GM18861 (cell line): ENCODE measurements at regions not wholly inside any gene's neighbourhood (a gene's known extent, or its start where the extent isn't known, plus 50 kb on each side); places are given as distances from the start of the nearest gene placed in this dataset.
"Not testable (repeated sequence)": the region's sequence is repeated elsewhere in the genome, so short reads cannot be mapped to it uniquely, and the experiment has no call there.

ENCODE experiments used
- ATAC-seq: cut with Tn5 transposase; IDR thresholded peaks from one replicate; pipeline ENCODE4 v1.9.1; 2021; ENCODE audit not compliant: unreplicated experiment

GRCh38 chr13:66074018-66074615 is 1156.0 kb downstream of the PCDH9 start:
- ATAC-seq, result no peak

- not testable (repeated sequence) for ATAC-seq
Measured at GRCh38 chr13:66072097-66072496, 1158.0 kb downstream of the PCDH9 start.

- no peak for ATAC-seq
Measured at GRCh38 chr13:66071608-66072007, 1158.5 kb downstream of the PCDH9 start.

- ATAC-seq, result no peak
Measured at GRCh38 chr13:66071029-66071428, 1159.1 kb downstream of the PCDH9 start.

- ATAC-seq, result no peak
Measured at GRCh38 chr13:66069570-66069969, 1160.6 kb downstream of the PCDH9 start.

- no peak for ATAC-seq
Measured at GRCh38 chr13:66068683-66069082, 1161.5 kb downstream of the PCDH9 start.

- no peak for ATAC-seq
Measured at GRCh38 chr13:66048888-66049287, 1181.2 kb downstream of the PCDH9 start.

- ATAC-seq, result no peak
Measured at GRCh38 chr13:66040506-66040905, 1189.6 kb downstream of the PCDH9 start.

GRCh38 chr13:66037096-66037495 is 1193.0 kb downstream of the PCDH9 start:
- ATAC-seq, result no peak

GRCh38 chr13:66036636-66037035 is 1193.5 kb downstream of the PCDH9 start:
- ATAC-seq, result no peak

GRCh38 chr13:66036024-66036614 is 1194.0 kb downstream of the PCDH9 start:
- no peak for ATAC-seq

- ATAC-seq, result no peak
Measured at GRCh38 chr13:66033924-66034323, 1196.2 kb downstream of the PCDH9 start.

- no peak for ATAC-seq
Measured at GRCh38 chr13:66021846-66022245, 1208.3 kb downstream of the PCDH9 start.

GRCh38 chr13:66014771-66015170 is 1215.4 kb downstream of the PCDH9 start:
- no peak for ATAC-seq

- no peak for ATAC-seq
Measured at GRCh38 chr13:66009241-66009640, 1220.9 kb downstream of the PCDH9 start.

GRCh38 chr13:66003558-66003957 is 1226.6 kb downstream of the PCDH9 start:
- no peak for ATAC-seq

GRCh38 chr13:66001140-66001539 is 1229.0 kb downstream of the PCDH9 start:
- no peak for ATAC-seq

- ATAC-seq, result no peak
Measured at GRCh38 chr13:65999411-65999810, 1230.7 kb downstream of the PCDH9 start.

- ATAC-seq, result no peak
Measured at GRCh38 chr13:65990684-65991083, 1239.5 kb downstream of the PCDH9 start.

GRCh38 chr13:65985612-65986011 is 1244.5 kb downstream of the PCDH9 start:
- ATAC-seq, result no peak

- no peak for ATAC-seq
Measured at GRCh38 chr13:65977525-65977924, 1252.6 kb downstream of the PCDH9 start.

GRCh38 chr13:65971541-65971940 is 1258.6 kb downstream of the PCDH9 start:
- ATAC-seq, result no peak

- no peak for ATAC-seq
Measured at GRCh38 chr13:65966991-65967451, 1263.1 kb downstream of the PCDH9 start.
